ENCODE measurements at regions not wholly inside any gene's neighbourhood (a gene's known extent, or its start where the extent isn't known, plus 50 kb on each side); places are given as distances from the start of the nearest gene placed in this dataset.
"Not testable (repeated sequence)": the region's sequence is repeated elsewhere in the genome, so short reads cannot be mapped to it uniquely, and the experiment has no call there.

DNA sequence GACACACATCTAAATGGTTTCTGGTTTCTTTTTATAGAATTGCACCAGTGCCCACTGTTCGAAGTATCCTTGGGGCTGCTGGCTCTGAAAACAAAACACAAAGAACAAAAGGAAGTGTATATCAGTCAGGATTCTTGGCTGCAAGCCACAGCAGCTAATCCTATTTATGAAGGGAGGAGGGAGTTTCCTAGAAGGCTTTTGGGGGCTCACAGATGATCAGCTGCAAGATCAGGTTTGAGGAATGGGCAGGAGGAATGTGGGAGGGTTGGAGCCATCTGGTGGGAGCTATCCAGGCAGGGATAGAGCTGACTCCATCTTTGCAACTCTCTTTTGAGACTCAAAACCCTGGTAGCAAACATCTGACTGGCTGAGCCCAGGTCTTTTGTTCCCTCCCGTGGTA is 118.3 kb upstream of the EEF2KMT start:
- DNase-seq = no peak

- no peak for DNase-seq
Observed at GRCh38 chr16:5214466-5214865, 116.9 kb upstream of the EEF2KMT start.

DNA sequence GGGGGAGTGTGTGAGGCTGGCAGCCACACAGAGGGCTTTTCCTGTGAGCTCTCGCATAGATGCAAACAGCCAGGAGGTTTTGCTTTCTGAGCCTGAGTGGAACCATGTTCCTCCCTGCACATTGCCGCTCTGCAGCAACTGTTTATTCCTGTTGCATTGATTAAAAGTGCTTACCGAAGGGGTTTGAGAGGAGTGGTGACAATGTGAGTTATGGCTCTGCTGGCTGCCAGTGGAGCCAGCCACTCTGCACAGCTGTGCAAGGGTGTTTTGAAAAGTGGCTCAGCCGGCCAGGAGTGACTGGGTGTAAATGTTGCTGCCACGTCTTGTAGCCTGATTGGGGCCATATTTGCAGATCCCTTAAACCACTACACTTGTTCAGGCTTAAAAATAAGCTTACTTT is 114.9 kb upstream of the EEF2KMT start:
- not testable (repeated sequence) for DNase-seq

DNA sequence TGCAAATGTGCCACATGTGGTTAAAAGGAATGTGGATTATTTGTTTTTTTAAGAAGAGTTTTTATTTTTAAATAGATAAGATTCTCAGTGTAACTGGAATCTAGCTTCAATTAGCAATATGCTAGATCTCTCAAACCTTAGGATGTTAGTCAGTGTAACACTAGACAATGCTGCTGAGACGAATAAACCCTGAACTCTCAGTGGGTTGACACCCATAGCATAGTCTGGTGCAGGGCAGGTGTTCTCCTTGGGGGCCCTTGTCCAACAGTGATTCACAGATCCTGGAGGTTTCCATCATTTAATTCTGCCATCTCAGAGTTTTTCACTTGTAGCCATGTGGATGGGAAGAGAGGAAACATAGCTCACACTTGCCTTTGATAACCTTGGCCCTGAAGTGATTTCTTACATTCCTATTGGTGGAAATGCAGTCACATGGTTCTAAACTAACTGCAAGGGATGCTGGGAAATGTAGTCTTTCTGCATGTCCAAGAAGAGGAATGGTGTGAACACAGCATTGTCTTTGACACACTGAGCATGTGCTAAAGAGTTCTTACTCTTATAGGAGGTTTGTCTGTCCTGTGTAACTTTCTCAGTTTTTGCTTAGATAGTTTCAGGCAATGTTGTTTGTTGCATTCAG is 110.4 kb upstream of the EEF2KMT start:
- DNase-seq = not testable (repeated sequence)

GRCh38 chr16:5207001-5207523 is 109.5 kb upstream of the EEF2KMT start:
- DNase-seq = no peak

GRCh38 chr16:5206331-5206990 is 108.9 kb upstream of the EEF2KMT start:
- DNase-seq = no peak

GRCh38 chr16:5205361-5206040 is 107.9 kb upstream of the EEF2KMT start:
- no peak for DNase-seq

GRCh38 chr16:5203675-5204074 is 106.1 kb upstream of the EEF2KMT start:
- not testable (repeated sequence) for DNase-seq

GRCh38 chr16:5200123-5200522 is 102.5 kb upstream of the EEF2KMT start:
- DNase-seq = no peak

- DNase-seq = no peak
Observed at GRCh38 chr16:5196204-5196603, 98.6 kb upstream of the EEF2KMT start.

DNA sequence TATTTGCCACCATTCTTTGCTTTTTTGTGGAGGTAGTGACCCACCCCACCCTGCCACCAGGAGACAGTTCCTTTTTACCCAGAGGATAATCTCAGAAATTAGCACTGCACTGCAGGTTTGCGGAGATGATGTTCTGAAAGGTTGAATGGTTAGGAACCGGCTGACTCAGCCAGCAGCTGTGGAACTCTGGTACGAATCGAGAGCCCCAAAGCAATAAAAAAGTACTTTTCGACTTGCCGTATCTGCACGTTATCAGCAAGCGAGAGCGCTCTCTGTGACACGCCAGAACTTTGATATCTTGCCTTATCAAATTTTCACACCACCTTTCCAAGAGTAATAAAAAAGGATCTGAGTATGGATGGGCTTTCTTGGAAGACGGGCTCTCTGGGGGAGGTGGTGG is 96.3 kb upstream of the EEF2KMT start:
- no peak for DNase-seq

GRCh38 chr16:5188989-5189352 is 91.4 kb upstream of the EEF2KMT start:
- no peak for DNase-seq

GRCh38 chr16:5188318-5188988 is 90.9 kb upstream of the EEF2KMT start:
- DNase-seq = no peak

GRCh38 chr16:5187402-5187952 is 89.9 kb upstream of the EEF2KMT start:
- DNase-seq = no peak

- DNase-seq = no peak
Observed at GRCh38 chr16:5186381-5186903, 88.8 kb upstream of the EEF2KMT start.

- DNase-seq = no peak
Observed at GRCh38 chr16:5176505-5176904, 78.9 kb upstream of the EEF2KMT start.

DNA sequence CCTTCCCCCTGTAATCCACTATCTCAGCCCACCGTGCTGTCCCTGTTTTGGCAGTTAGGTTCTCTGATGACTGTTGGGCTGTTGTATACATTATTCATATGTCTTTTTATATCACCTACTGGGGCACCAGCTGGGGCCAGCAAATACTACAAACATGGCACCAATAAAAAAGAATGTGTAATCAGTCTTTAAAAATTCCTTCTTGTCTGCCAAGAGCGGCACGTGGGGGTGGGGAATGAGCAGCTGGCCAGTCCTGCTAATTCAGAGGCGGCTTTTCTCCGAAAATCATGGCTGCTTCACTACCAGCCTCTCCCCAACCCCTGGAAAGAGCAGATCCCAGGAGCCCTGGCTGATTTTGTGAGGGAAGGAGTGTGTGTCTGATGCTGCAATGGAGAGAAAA is 77.7 kb upstream of the EEF2KMT start:
- DNase-seq = no peak

DNA sequence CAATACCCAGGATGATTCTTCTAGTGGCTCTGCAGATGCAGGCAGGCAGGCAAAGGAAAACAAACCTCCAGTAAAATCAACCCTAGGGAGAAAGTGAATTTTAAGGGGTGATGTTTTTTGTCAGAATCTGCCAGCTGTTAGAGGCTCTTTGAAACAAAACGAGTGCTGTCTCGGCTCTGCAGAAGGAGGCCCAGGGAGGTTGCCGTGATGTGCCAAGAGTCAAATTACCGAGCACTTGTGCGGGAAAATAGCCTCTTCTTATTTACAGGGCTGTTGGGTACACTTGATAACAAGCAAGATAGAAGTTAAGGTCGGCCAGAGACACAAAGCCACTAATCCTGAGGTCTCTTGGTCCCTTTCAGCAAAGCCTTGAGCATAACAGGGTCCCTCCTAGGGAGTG is 68.9 kb upstream of the EEF2KMT start:
- DNase-seq = no peak

GRCh38 chr16:5165429-5165828 is 67.8 kb upstream of the EEF2KMT start:
- DNase-seq = not testable (repeated sequence)

DNA sequence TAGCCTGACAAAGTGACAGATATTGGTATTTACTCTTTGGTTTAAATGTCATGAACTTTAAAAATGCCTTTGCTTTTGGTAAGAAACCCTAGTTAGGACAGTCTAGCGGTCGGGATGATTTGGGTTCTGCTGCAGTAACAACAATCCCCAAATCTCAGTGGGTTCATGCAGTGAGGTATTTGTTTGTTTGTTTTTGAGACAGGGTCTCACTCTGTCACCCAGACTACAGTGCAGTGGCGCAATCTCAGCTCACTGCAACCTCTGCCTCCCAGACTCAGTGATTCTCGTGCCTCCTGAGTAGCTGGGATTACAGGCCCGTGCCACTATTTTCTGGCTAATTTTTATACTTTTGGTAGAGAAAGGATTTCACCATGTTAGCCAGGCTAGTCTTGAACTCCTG is 65.2 kb upstream of the EEF2KMT start:
- not testable (repeated sequence) for DNase-seq

GRCh38 chr16:5161888-5162287 is 64.3 kb upstream of the EEF2KMT start:
- DNase-seq = not testable (repeated sequence)

DNA sequence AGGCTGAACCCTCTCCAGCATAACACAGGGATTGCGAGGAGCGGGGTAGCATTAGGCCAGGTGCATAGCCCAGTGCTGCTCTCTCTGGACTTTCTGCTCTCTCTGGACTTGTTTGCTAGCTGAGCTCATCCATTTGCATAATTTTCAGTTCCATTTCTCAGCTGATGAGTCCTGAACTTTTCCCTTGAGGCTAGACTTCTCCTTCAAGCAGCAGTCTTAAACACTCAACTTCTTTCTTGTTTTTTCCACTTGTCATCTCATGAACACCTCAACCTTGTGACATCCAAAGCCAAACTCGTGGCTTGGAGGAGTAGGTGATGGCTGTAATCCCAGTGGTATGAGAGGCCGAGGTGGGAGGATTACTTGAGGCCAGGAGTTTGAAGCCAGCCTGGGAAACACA is 62.4 kb upstream of the EEF2KMT start:
- DNase-seq = not testable (repeated sequence)

DNA sequence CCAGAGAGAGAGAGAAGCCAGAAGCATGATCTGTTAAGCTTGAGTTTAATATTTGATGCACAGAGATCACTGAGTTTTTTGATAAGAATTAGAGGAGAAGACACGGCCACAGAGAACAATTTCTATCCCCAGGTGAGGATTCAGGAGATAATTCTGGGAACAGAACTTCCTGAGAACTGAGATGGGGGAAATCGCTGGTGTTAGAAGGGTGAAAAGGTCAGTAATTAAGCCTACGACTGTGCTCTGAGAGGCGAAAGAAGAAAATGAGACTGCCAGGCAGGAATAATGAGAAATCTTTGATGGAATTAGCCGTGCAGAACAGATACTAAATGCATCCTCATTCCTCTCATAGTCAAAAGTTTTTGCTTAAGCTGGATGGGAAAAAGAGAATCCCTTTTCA is 61.9 kb upstream of the EEF2KMT start:
- not testable (repeated sequence) for DNase-seq
